SK-N-SH (cell line): ENCODE measurements at regions not wholly inside any gene's neighbourhood (a gene's known extent, or its start where the extent isn't known, plus 50 kb on each side); places are given as distances from the start of the nearest gene placed in this dataset.

Experiments used
- CTCF ChIA-PET: fragments of 300-600, 350-600 bp; formaldehyde crosslinking; extraction: SDS; loops from one replicate; lab custom pipeline; 2021; lab: Yijun Ruan, JAX
- POLR2A ChIA-PET: fragments of 350-600 bp; sonication (Branson Sonifier 250); formaldehyde crosslinking; extraction: SDS; loops from one replicate; lab custom pipeline; 2020; ENCODE audit warnings: antibody characterized with exemption, inconsistent platforms; lab: Yijun Ruan, JAX
- DNase-seq: peaks from one replicate; pipeline ENCODE4 v3.0.0; 2012
- H2AFZ ChIP-seq: fragments of 200-600 bp; sonication (generic); 2 replicates; pipeline ENCODE4 v1.8.1; 2016; ENCODE audit warnings: antibody characterized with exemption, mild to moderate bottlenecking, low read depth
- H3F3A ChIP-seq: fragments of 200-600 bp; sonication (generic); replicated peaks from 2 replicates; pipeline ENCODE3; 2016; ENCODE audit warnings: antibody characterized with exemption, mild to moderate bottlenecking; ENCODE audit not compliant: insufficient read depth
- H3K27ac ChIP-seq, 2 experiments: fragments of 200-500 bp in 1 of 2; fragments of 200-600 bp in 1 of 2; sonication (Bioruptor generic) in 1 of 2; sonication (generic), shearing (Covaris generic) in 1 of 2; 2 replicates each; pipeline versions ENCODE4 v1.5.1 to v1.6.1; 2014 to 2016; ENCODE audit warnings: low read depth in 2 of 2, inconsistent platforms in 1 of 2, low read length in 1 of 2, mild to moderate bottlenecking in 1 of 2, mixed read lengths in 1 of 2
- H3K27me3 ChIP-seq: fragments of 200-600 bp; sonication (generic), shearing (Covaris generic); 2 replicates; pipeline ENCODE4 v1.6.1; 2016; ENCODE audit warnings: mixed run types; ENCODE audit not compliant: insufficient read depth
- H3K36me3 ChIP-seq, 2 experiments: fragments of 200-500 bp in 1 of 2; fragments of 200-600 bp in 1 of 2; sonication (Bioruptor generic) in 1 of 2; sonication (generic) in 1 of 2; replicated peaks in 1 of 2; 2 replicates each; pipeline versions ENCODE3 to v1.5.1; 2014 to 2016; ENCODE audit warnings: low read length in 1 of 2, mild to moderate bottlenecking in 1 of 2; ENCODE audit not compliant: insufficient read depth in 2 of 2, control insufficient read depth in 1 of 2
- H3K4me1 ChIP-seq, 2 experiments: fragments of 200-500 bp in 1 of 2; fragments of 200-600 bp in 1 of 2; sonication (Bioruptor generic) in 1 of 2; sonication (generic), shearing (Covaris generic) in 1 of 2; 2 replicates each; pipeline versions ENCODE4 v1.5.1 to v1.6.1; 2014 to 2016; ENCODE audit warnings: low read depth in 1 of 2, low read length in 1 of 2, mixed run types in 1 of 2; ENCODE audit not compliant: insufficient read depth in 2 of 2, control insufficient read depth in 1 of 2
- H3K4me2 ChIP-seq: fragments of 200-600 bp; sonication (generic), shearing (Covaris generic); 2 replicates; pipeline ENCODE4 v1.6.1; 2017; ENCODE audit warnings: mixed run types
- H3K4me3 ChIP-seq, 2 experiments: fragments of 200-500 bp in 1 of 2; fragments of 200-600 bp in 1 of 2; sonication (Bioruptor generic) in 1 of 2; sonication (generic), shearing (Covaris generic) in 1 of 2; 2 replicates each; pipeline versions ENCODE4 v1.5.1 to v1.8.1; 2014 to 2016; ENCODE audit warnings: low read depth in 2 of 2, inconsistent platforms in 1 of 2, low read length in 1 of 2, mild to moderate bottlenecking in 1 of 2, mixed read lengths in 1 of 2, moderate library complexity in 1 of 2
- H3K79me2 ChIP-seq: fragments of 200-600 bp; sonication (generic); 2 replicates; pipeline ENCODE4 v1.8.1; 2017; ENCODE audit warnings: mild to moderate bottlenecking; ENCODE audit not compliant: insufficient read depth
- H3K9ac ChIP-seq: fragments of 200-600 bp; sonication (generic); 2 replicates; pipeline ENCODE4 v1.6.1; 2017; ENCODE audit warnings: mixed run types
- H3K9me2 ChIP-seq: fragments of 200-600 bp; sonication (generic); 2 replicates; pipeline ENCODE4 v1.6.1; 2017; ENCODE audit warnings: mixed run types
- H3K9me3 ChIP-seq: fragments of 200-600 bp; sonication (generic); 2 replicates; pipeline ENCODE4 v1.6.1; 2017; ENCODE audit warnings: mixed run types, mild to moderate bottlenecking, moderate library complexity
- H4K20me1 ChIP-seq: fragments of 200-600 bp; sonication (generic); 2 replicates; pipeline ENCODE4 v1.6.1; 2017; ENCODE audit warnings: mild to moderate bottlenecking, mixed run types; ENCODE audit not compliant: insufficient read depth
- CHD2 ChIP-seq: fragments of 150-350 bp; IDR thresholded peaks from 2 replicates; pipeline ENCODE4 v1.6.1; 2018; ENCODE audit warnings: low read length; ENCODE audit not compliant: partially characterized antibody
- ELF1 ChIP-seq: IDR thresholded peaks from 2 replicates; pipeline ENCODE4 v1.4.0; 2012
- EP300 ChIP-seq, 2 experiments: IDR thresholded peaks; 2 replicates each; pipeline versions ENCODE4 v1.4.0 to v1.6.1; 2012; ENCODE audit warnings: borderline replicate concordance in 1 of 2, low read depth in 1 of 2, low read length in 1 of 2
- EZH2phosphoT487 ChIP-seq: fragments of 200-600 bp; sonication (generic); IDR thresholded peaks from 2 replicates; pipeline ENCODE4 v1.6.1; 2017; ENCODE audit warnings: low read depth, mixed run types, mild to moderate bottlenecking, antibody characterized with exemption, moderate library complexity, borderline replicate concordance
- FOSL2 ChIP-seq: IDR thresholded peaks from 2 replicates; pipeline ENCODE4 v1.4.0; 2012; ENCODE audit warnings: low read depth, mild to moderate bottlenecking, moderate library complexity, borderline replicate concordance
- FOXJ3 ChIP-seq: sonication (generic); formaldehyde crosslinking; IDR thresholded peaks from 2 replicates; pipeline ENCODE4 v1.5.1; 2020; ENCODE audit warnings: mild to moderate bottlenecking, missing genetic modification reagents
- GATA2 ChIP-seq: sonication (generic); formaldehyde crosslinking; IDR thresholded peaks from 2 replicates; pipeline ENCODE4 v1.5.0; 2020; ENCODE audit warnings: mild to moderate bottlenecking, missing genetic modification reagents
- IRF3 ChIP-seq: fragments of 150-350 bp; IDR thresholded peaks from 2 replicates; pipeline ENCODE4 v1.6.1; 2016; ENCODE audit warnings: mild to moderate bottlenecking, low read depth, low read length
- JUND ChIP-seq: IDR thresholded peaks from 2 replicates; pipeline ENCODE4 v1.4.0; 2012
- MEF2A ChIP-seq: IDR thresholded peaks from 2 replicates; pipeline ENCODE4 v1.4.0; 2012; ENCODE audit warnings: low read depth, borderline replicate concordance
- MXI1 ChIP-seq: IDR thresholded peaks from 2 replicates; pipeline ENCODE4 v1.6.1; 2012; ENCODE audit warnings: mild to moderate bottlenecking, low read depth, low read length, improper control_type of control experiment
- PBX3 ChIP-seq: IDR thresholded peaks from 2 replicates; pipeline ENCODE4; 2012
- POLR2AphosphoS5 ChIP-seq: IDR thresholded peaks from 2 replicates; pipeline ENCODE4 v1.6.1; 2012; ENCODE audit warnings: low read depth, low read length
- RAD21 ChIP-seq: IDR thresholded peaks from 2 replicates; pipeline ENCODE4 v1.6.1; 2012; ENCODE audit warnings: mild to moderate bottlenecking, low read length
- RFX5 ChIP-seq: IDR thresholded peaks from 2 replicates; pipeline ENCODE4 v1.6.1; 2012; ENCODE audit warnings: mild to moderate bottlenecking, improper control_type of control experiment, low read length
- RXRA ChIP-seq: IDR thresholded peaks from 2 replicates; pipeline ENCODE4 v1.4.0; 2012; ENCODE audit warnings: low read depth, mild to moderate bottlenecking, borderline replicate concordance
- SIN3A ChIP-seq: IDR thresholded peaks from 2 replicates; pipeline ENCODE4 v1.6.1; 2012; ENCODE audit warnings: low read depth, mild to moderate bottlenecking, low read length, moderate library complexity, borderline replicate concordance
- SMC3 ChIP-seq: IDR thresholded peaks from 2 replicates; pipeline ENCODE4 v1.6.1; 2012; ENCODE audit warnings: low read depth, low read length, improper control_type of control experiment
- TAF1 ChIP-seq: IDR thresholded peaks from 2 replicates; pipeline ENCODE4 v1.6.1; 2012; ENCODE audit warnings: low read depth, mild to moderate bottlenecking, low read length, moderate library complexity, borderline replicate concordance
- USF2 ChIP-seq: fragments of 150-350 bp; IDR thresholded peaks from 2 replicates; pipeline ENCODE4 v1.6.1; 2017; ENCODE audit warnings: antibody characterized with exemption, low read length, low read depth, borderline replicate concordance
- YY1 ChIP-seq: IDR thresholded peaks from 2 replicates; pipeline ENCODE4 v1.4.0; 2012; ENCODE audit warnings: low read depth, mild to moderate bottlenecking
- ZBTB33 ChIP-seq: IDR thresholded peaks from 2 replicates; pipeline ENCODE4 v1.4.0; 2012; ENCODE audit warnings: low read depth, borderline replicate concordance
- WGBS: methylation state at CpG from one replicate; pipeline ENCODE4 v1.1.6; 2017; ENCODE audit warnings: low lambda C conversion rate; 5-methylcytosine and 5-hydroxymethylcytosine counted together

GRCh38 chr1:2877391-2877790, 75.9 kb upstream of the TTC34 start:
- Histone ChIP-seq H3K4me1 (no peaks in the 10 kb centered on the region), H3K79me2 (no peaks in the 10 kb centered on the region), H2AFZ (no peak overlapping the region), H4K20me1 (no peaks in the 10 kb centered on the region), H3F3A (no peaks in the 10 kb centered on the region), H3K9ac (no peak overlapping the region), H3K36me3 (no peaks in the 10 kb centered on the region), H3K27me3 (no peaks in the 10 kb centered on the region), H3K9me2 (no peaks in the 10 kb centered on the region), H3K4me2 (no peak overlapping the region), H3K27ac (no peak overlapping the region), H3K4me3 (no peak overlapping the region), H3K9me3 (no peaks in the 10 kb centered on the region)
- CTCF ChIA-PET, result interaction anchor here (0.8 to 1.3 kb wide), 3 partner anchors 31 to 547 kb away, joined by 3 read pairs; no protein-coding TSS in a partner anchor
- no peak for DNase-seq
- POLR2A ChIA-PET, result no interaction called here
- 42% methylated on average over 11 of the region's 17 CpGs for WGBS
- TF ChIP-seq GATA2 (CRISPR knock-in tag) (no peak), JUND (no peak), TAF1 (no peak), ZBTB33 (no peak), MXI1 (no peak), FOXJ3 (CRISPR knock-in tag) (no peak)

- no peak for TF ChIP-seq RFX5
- no peak for TF ChIP-seq SMC3
- TF ChIP-seq IRF3, result no peak
- no peak for TF ChIP-seq MEF2A
- TF ChIP-seq SIN3A, result no peak
- no peak for TF ChIP-seq USF2
- no peak for TF ChIP-seq YY1
- no peak for TF ChIP-seq POLR2AphosphoS5
- TF ChIP-seq FOSL2, result no peak
- no peak for TF ChIP-seq EP300 (IDR thresholded peaks at IDR 0.05; ENCODE audit: borderline replicate concordance in 1 of 2, low read depth in 1 of 2, low read length in 1 of 2)
- TF ChIP-seq ELF1, result no peak
- TF ChIP-seq RAD21, result no peak
- TF ChIP-seq ZBTB33, result no peak
- TF ChIP-seq CHD2, result no peak
- no peak for TF ChIP-seq GATA2 (CRISPR knock-in tag)
- no peak for TF ChIP-seq JUND
- TF ChIP-seq PBX3, result no peak
- TF ChIP-seq EZH2phosphoT487, result no peak
- no peak for TF ChIP-seq MXI1
- TF ChIP-seq RXRA, result no peak
- Histone ChIP-seq H3K79me2 (no peaks in the 10 kb centered on the region), H3K27me3 (no peaks in the 10 kb centered on the region), H3K9me2 (no peaks in the 10 kb centered on the region), H3K27ac (no peak overlapping the region), H3K9ac (no peak overlapping the region), H3F3A (no peaks in the 10 kb centered on the region), H3K9me3 (no peaks in the 10 kb centered on the region), H4K20me1 (no peaks in the 10 kb centered on the region), H3K4me2 (no peak overlapping the region), H3K36me3 (no peaks in the 10 kb centered on the region), H3K4me1 (no peaks in the 10 kb centered on the region), H2AFZ (no peak overlapping the region), H3K4me3 (no peak overlapping the region)
- WGBS, result no CpG with 5 or more reads among the region's 14 CpGs
- no peak for DNase-seq
- CTCF ChIA-PET, result interaction anchor here (1.3 kb wide), 1 partner anchor 546 kb away, joined by 3 read pairs; no protein-coding TSS in a partner anchor
- POLR2A ChIA-PET, result no interaction called here
Observed at GRCh38 chr1:2878591-2878990, 77.1 kb upstream of the TTC34 start.
